ENCODE measurements at regions not wholly inside any gene's neighbourhood (a gene's known extent, or its start where the extent isn't known, plus 50 kb on each side); places are given as distances from the start of the nearest gene placed in this dataset.

DNA sequence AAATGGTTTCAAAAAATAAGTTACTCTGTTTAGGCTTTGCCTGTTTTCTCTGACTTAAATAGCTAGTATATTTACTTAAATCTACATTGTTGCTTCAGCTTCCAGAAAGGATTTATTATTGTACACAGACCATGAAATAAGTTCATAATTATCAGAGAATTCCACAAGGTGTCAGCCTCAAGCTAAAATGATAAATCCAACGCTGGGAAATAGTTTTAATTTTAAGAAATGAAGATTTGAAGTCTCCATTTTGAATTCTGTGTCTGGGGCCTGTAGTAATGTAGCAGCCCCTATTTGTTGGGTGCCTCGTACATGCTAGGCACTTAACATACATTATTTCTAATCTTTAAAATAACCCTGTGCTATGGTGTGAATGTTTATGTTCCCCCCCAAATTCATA lies 92.6 kb upstream of the KCNMB2 start:
- TF ChIP-seq, protein P1, sequence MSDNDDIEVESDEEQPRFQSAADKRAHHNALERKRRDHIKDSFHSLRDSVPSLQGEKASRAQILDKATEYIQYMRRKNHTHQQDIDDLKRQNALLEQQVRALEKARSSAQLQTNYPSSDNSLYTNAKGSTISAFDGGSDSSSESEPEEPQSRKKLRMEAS (IDR thresholded peaks at IDR 0.05; ENCODE audit: insufficient read depth, insufficient read length), result no peak
- TF ChIP-seq EZH2 (IDR thresholded peaks at IDR 0.05; ENCODE audit: borderline replicate concordance, low read depth, low read length, severe bottlenecking), result no peak
- TF ChIP-seq POLR2A (IDR thresholded peaks at IDR 0.05; ENCODE audit: low read depth, low read length), result no peak
- TF ChIP-seq, protein P2, sequence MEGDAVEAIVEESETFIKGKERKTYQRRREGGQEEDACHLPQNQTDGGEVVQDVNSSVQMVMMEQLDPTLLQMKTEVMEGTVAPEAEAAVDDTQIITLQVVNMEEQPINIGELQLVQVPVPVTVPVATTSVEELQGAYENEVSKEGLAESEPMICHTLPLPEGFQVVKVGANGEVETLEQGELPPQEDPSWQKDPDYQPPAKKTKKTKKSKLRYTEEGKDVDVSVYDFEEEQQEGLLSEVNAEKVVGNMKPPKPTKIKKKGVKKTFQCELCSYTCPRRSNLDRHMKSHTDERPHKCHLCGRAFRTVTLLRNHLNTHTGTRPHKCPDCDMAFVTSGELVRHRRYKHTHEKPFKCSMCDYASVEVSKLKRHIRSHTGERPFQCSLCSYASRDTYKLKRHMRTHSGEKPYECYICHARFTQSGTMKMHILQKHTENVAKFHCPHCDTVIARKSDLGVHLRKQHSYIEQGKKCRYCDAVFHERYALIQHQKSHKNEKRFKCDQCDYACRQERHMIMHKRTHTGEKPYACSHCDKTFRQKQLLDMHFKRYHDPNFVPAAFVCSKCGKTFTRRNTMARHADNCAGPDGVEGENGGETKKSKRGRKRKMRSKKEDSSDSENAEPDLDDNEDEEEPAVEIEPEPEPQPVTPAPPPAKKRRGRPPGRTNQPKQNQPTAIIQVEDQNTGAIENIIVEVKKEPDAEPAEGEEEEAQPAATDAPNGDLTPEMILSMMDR (IDR thresholded peaks at IDR 0.05; ENCODE audit: extremely low read depth in 1 of 2, insufficient read depth in 1 of 2, low read depth in 1 of 2, low read length in 2 of 2), result no peak
